ENCODE measurements at regions not wholly inside any gene's neighbourhood (a gene's known extent, or its start where the extent isn't known, plus 50 kb on each side); places are given as distances from the start of the nearest gene placed in this dataset. TPM values are rescaled to one million over a fixed set of nuclear protein-coding genes. Genes with fewer than 3 reads are reported as not detected.

DNA sequence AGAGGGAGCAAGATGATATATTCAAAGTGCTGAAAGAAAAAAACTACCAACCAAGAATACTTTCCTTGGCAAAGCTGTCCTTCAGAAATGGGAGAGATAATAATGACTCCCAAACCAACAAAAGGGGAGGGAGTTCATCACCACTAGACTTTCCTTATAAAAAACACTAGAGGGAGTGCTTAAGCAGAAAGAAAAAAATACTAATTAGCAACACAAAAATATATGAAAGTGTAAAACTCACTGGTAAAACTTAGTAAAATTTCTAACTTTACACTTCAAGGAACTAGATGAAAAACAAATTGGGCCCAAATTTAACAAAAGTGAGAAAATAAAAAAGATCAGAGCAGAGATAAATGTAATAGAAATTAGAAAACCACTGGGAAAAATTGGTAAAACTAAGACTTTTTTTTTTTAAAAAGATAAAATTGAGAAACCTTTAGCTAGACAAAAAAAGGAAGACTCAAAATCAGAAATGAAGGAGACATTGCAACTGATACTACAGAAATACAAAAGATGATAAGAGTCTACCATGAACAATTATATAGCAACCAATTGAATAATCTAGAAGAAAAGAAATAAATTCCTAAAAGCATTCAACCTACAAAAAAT lies 60.4 kb upstream of the FAR2 start:
- H3K36me3 Mint-ChIP-seq: no peaks in the 10 kb centered on the region
- Histone ChIP-seq H3K27ac (no peak overlapping the region), H3F3A (ENCODE audit: low read depth) (no peaks in the 10 kb centered on the region), H3K4me2 (no peak overlapping the region), H2AFZ (replicated peaks) (no peak overlapping the region), H3K27me3 (no peaks in the 10 kb centered on the region), H3K36me3 (no peaks in the 10 kb centered on the region), H3K4me1 (no peaks in the 10 kb centered on the region), H3K79me2 (ENCODE audit: low read depth) (no peaks in the 10 kb centered on the region), H3K9ac (no peak overlapping the region), H4K20me1 (ENCODE audit: low read depth) (no peaks in the 10 kb centered on the region), H3K9me3 (ENCODE audit: low read depth) (no peaks in the 10 kb centered on the region), H3K4me3 (no peak overlapping the region)
- TF ChIP-seq, protein P1, sequence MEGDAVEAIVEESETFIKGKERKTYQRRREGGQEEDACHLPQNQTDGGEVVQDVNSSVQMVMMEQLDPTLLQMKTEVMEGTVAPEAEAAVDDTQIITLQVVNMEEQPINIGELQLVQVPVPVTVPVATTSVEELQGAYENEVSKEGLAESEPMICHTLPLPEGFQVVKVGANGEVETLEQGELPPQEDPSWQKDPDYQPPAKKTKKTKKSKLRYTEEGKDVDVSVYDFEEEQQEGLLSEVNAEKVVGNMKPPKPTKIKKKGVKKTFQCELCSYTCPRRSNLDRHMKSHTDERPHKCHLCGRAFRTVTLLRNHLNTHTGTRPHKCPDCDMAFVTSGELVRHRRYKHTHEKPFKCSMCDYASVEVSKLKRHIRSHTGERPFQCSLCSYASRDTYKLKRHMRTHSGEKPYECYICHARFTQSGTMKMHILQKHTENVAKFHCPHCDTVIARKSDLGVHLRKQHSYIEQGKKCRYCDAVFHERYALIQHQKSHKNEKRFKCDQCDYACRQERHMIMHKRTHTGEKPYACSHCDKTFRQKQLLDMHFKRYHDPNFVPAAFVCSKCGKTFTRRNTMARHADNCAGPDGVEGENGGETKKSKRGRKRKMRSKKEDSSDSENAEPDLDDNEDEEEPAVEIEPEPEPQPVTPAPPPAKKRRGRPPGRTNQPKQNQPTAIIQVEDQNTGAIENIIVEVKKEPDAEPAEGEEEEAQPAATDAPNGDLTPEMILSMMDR (IDR thresholded peaks at IDR 0.05): peak; percentile 53
- TF ChIP-seq EZH2phosphoT487 (IDR thresholded peaks at IDR 0.05): no peak
- H3K4me1 Mint-ChIP-seq: no peaks in the 10 kb centered on the region
- no peak overlapping the region for H3K27ac Mint-ChIP-seq
- no peak for DNase-seq (ENCODE audit: low spot score)
- no peak overlapping the region for H3K4me3 Mint-ChIP-seq
- no peaks in the 10 kb centered on the region for H3K9me3 Mint-ChIP-seq
- H3K27me3 Mint-ChIP-seq (ENCODE audit: insufficient read depth, low read depth): peaks cover 2% of the 10 kb centered on the region

Small RNA genes in the stretch of these regions (small RNA-seq; reads per million reads assigned to genes)
- not detected for gene AC024255.1
